K562 (cell line): ENCODE measurements at regions not wholly inside any gene's neighbourhood (a gene's known extent, or its start where the extent isn't known, plus 50 kb on each side); places are given as distances from the start of the nearest gene placed in this dataset.

Experiments
- ATAC-seq: fragments of 200-7000 bp; cut with Tn5 transposase; 3 replicates; pipeline ENCODE4 v1.9.1; 2020; ENCODE audit warnings: moderate library complexity
- BruUV-seq: library from RNA; stranded (reverse); fragments of 400-500 nt; replicated peaks from 2 replicates; lab custom pipeline; 2021; lab: Mats Ljungman, UMichigan
- CTCF ChIA-PET: fragments of 300-600 bp; formaldehyde crosslinking; extraction: SDS; loops from one replicate; lab custom pipeline; 2021; ENCODE audit warnings: low intra/inter-chr PET ratio; lab: Yijun Ruan, JAX
- POLR2A ChIA-PET: fragments of 300-600, 350-650 bp; sonication (Branson Sonifier 250); formaldehyde crosslinking; extraction: SDS; loops from one replicate; lab custom pipeline; 2021; ENCODE audit warnings: antibody characterized with exemption, inconsistent platforms; lab: Yijun Ruan, JAX
- DNase-seq, 4 experiments: peaks; one replicate each; pipeline versions ENCODE4 v3.0.0 to v3.0.0-alpha.2; 2011 to 2018; ENCODE audit warnings: low spot score in 3 of 4, mixed read lengths in 3 of 4; ENCODE audit errors: extremely low read depth in 1 of 4
- FAIRE-seq: peaks from 2 replicates; lab custom pipeline; 2011; peaks lifted over from hg19 to GRCh38; lab: Jason Lieb, UNC
- H2AFZ ChIP-seq: 2 replicates; pipeline ENCODE4 v1.6.0; 2011; ENCODE audit warnings: low read depth, low read length, control low read depth, inconsistent platforms
- H3K27ac ChIP-seq: fragments of 200-600 bp; 3 replicates; pipeline ENCODE4 v1.8.0; 2011; ENCODE audit warnings: low read depth, mild to moderate bottlenecking, control low read depth, inconsistent platforms, low read length, moderate library complexity, mixed read lengths; ENCODE audit errors: extremely low read depth
- H3K27me3 ChIP-seq, 2 experiments: fragments of 300-600 bp in 1 of 2; 2 replicates in 1 of 2; 3 replicates in 1 of 2; pipeline versions ENCODE4 v1.6.0 to v1.8.0; 2011; ENCODE audit warnings: inconsistent platforms in 2 of 2, low read length in 2 of 2, mild to moderate bottlenecking in 1 of 2, mixed read lengths in 1 of 2, moderate library complexity in 1 of 2; ENCODE audit not compliant: control insufficient read depth in 2 of 2, insufficient read depth in 2 of 2
- H3K36me3 ChIP-seq: fragments of 300-600 bp; 3 replicates; pipeline ENCODE4 v1.8.0; 2011; ENCODE audit warnings: mild to moderate bottlenecking, low read length, inconsistent platforms; ENCODE audit not compliant: control insufficient read depth, insufficient read depth
- H3K4me1 ChIP-seq, 2 experiments: fragments of 200-600 bp in 1 of 2; replicated peaks in 1 of 2; 2 replicates in 1 of 2; 3 replicates in 1 of 2; pipeline versions ENCODE4 v1.5.1 to v1.8.0; 2011; ENCODE audit warnings: inconsistent platforms in 2 of 2, low read length in 2 of 2, mild to moderate bottlenecking in 1 of 2, mixed read lengths in 1 of 2, moderate library complexity in 1 of 2; ENCODE audit not compliant: control insufficient read depth in 2 of 2, insufficient read depth in 2 of 2
- H3K4me2 ChIP-seq: 2 replicates; pipeline ENCODE4 v1.6.1; 2011; ENCODE audit warnings: low read length, control low read depth, inconsistent platforms, mixed read lengths; ENCODE audit not compliant: insufficient read depth
- H3K4me3 ChIP-seq: fragments of 200-600 bp; sonication (generic), shearing (Covaris generic); 2 replicates; pipeline ENCODE4 v1.5.1; 2016; ENCODE audit warnings: control low read depth, inconsistent platforms
- H3K79me2 ChIP-seq: fragments of 200-600 bp; 3 replicates; pipeline ENCODE4 v1.8.0; 2011; ENCODE audit warnings: low read length, inconsistent platforms; ENCODE audit not compliant: control insufficient read depth, insufficient read depth
- H3K9ac ChIP-seq, 2 experiments: 2 replicates each; pipeline versions ENCODE4 v1.6.0 to v1.6.1; 2011; ENCODE audit warnings: low read depth in 2 of 2, low read length in 2 of 2, control low read depth in 1 of 2, inconsistent platforms in 1 of 2, mild to moderate bottlenecking in 1 of 2, mixed read lengths in 1 of 2; ENCODE audit not compliant: insufficient read depth in 1 of 2
- H3K9me1 ChIP-seq: one replicate; pipeline ENCODE4 v1.6.0; 2011; ENCODE audit warnings: inconsistent platforms, mild to moderate bottlenecking, low read length, moderate library complexity; ENCODE audit not compliant: control insufficient read depth, insufficient read depth
- H3K9me3 ChIP-seq: replicated peaks from 2 replicates; pipeline ENCODE4 v1.5.1; 2011; ENCODE audit warnings: low read depth, low read length, inconsistent platforms; ENCODE audit not compliant: control insufficient read depth, insufficient read depth
- H4K20me1 ChIP-seq: replicated peaks from 2 replicates; pipeline ENCODE4 v1.6.1; 2011; ENCODE audit warnings: low read length, inconsistent platforms, mixed read lengths; ENCODE audit not compliant: control insufficient read depth, insufficient read depth
- CC2D1A ChIP-seq: fragments of 450-650 bp; IDR thresholded peaks from 2 replicates; pipeline ENCODE4 v1.6.1; 2017; ENCODE audit warnings: mild to moderate bottlenecking
- DNMT1 ChIP-seq: fragments of 450-650 bp; IDR thresholded peaks from 2 replicates; pipeline ENCODE4 v1.6.1; 2016; ENCODE audit warnings: antibody characterized with exemption, mild to moderate bottlenecking
- EZH2 ChIP-seq: IDR thresholded peaks from 2 replicates; pipeline ENCODE4 v1.6.1; 2012; ENCODE audit warnings: low read depth, mild to moderate bottlenecking, inconsistent platforms, low read length, borderline replicate concordance
- GTF2E2 ChIP-seq: fragments of 200-800 bp; sonication (Bioruptor generic); IDR thresholded peaks from 2 replicates; pipeline ENCODE4 v1.6.1; 2016; ENCODE audit warnings: missing genetic modification characterization, missing compliant biosample characterization
- HDAC2 ChIP-seq: fragments of 450-650 bp; IDR thresholded peaks from 2 replicates; pipeline ENCODE4 v1.6.1; 2016; ENCODE audit warnings: mild to moderate bottlenecking
- HDAC8 ChIP-seq: fragments of 450-650 bp; IDR thresholded peaks from 2 replicates; pipeline ENCODE4 v1.6.1; 2016; ENCODE audit warnings: mild to moderate bottlenecking, missing genetic modification characterization, moderate library complexity, missing compliant biosample characterization
- HNRNPLL ChIP-seq: fragments of 200-400 bp; formaldehyde crosslinking; IDR thresholded peaks from 2 replicates; pipeline ENCODE4 v1.6.1; 2017; ENCODE audit warnings: low read length, low read depth, mild to moderate bottlenecking; ENCODE audit not compliant: poor library complexity, severe bottlenecking
- IRF2 ChIP-seq: sonication (generic); formaldehyde crosslinking; IDR thresholded peaks from 2 replicates; pipeline ENCODE4 v1.8.1; 2022; ENCODE audit warnings: mild to moderate bottlenecking, missing genetic modification reagents
- MTA2 ChIP-seq: fragments of 450-650 bp; IDR thresholded peaks from 2 replicates; pipeline ENCODE4 v1.6.1; 2016; ENCODE audit warnings: low read depth
- NCOA1 ChIP-seq: fragments of 450-650 bp; IDR thresholded peaks from 2 replicates; pipeline ENCODE4 v1.6.1; 2016; ENCODE audit warnings: low read depth
- RCOR1 ChIP-seq, 2 experiments: IDR thresholded peaks; 2 replicates each; pipeline ENCODE4 v1.6.1; 2012; ENCODE audit warnings: low read depth in 2 of 2, low read length in 2 of 2, borderline replicate concordance in 1 of 2, improper control_type of control experiment in 1 of 2
- SP2 ChIP-seq: IDR thresholded peaks from 2 replicates; pipeline ENCODE4 v1.6.1; 2011; ENCODE audit warnings: mild to moderate bottlenecking, low read depth, low read length, moderate library complexity; ENCODE audit not compliant: poor library complexity, severe bottlenecking; ENCODE audit errors: extremely low read depth
- TEAD1 ChIP-seq, 2 experiments: fragments of 450-650 bp in 1 of 2; sonication (generic) in 1 of 2; formaldehyde crosslinking; IDR thresholded peaks; 2 replicates each; pipeline versions ENCODE4 v1.4.0 to v1.8.0; 2020 to 2022; ENCODE audit warnings: mild to moderate bottlenecking in 2 of 2, missing genetic modification reagents in 1 of 2
- ZNF644 ChIP-seq: fragments of 200-800 bp; sonication (Bioruptor generic); IDR thresholded peaks from 2 replicates; pipeline ENCODE4 v1.6.1; 2016; ENCODE audit warnings: low read depth, missing genetic modification characterization, missing compliant biosample characterization
- ZNF764 ChIP-seq: fragments of 250-450 bp; sonication (Bioruptor Pico); IDR thresholded peaks from 2 replicates; pipeline ENCODE4 v1.4.0; 2020; ENCODE audit warnings: low read depth, mild to moderate bottlenecking, moderate library complexity
- ZNF77 ChIP-seq: fragments of 250-450 bp; sonication (Bioruptor Pico); IDR thresholded peaks from 2 replicates; pipeline ENCODE4 v1.5.0; 2020
- WGBS: fragments of 100-300 bp; shearing (Covaris generic); methylation state at CpG from one replicate; pipeline ENCODE4 v1.1.6; 2016; ENCODE audit warnings: low coverage, mixed read lengths; ENCODE audit not compliant: insufficient coverage; ENCODE audit errors: missing lambda C conversion rate; 5-methylcytosine and 5-hydroxymethylcytosine counted together
- in situ Hi-C: fragments of 300-500 bp; cut with MboI; formaldehyde crosslinking; loops from 4 replicates; pipeline ENCODE4 v1.15.0; 2018; ENCODE audit warnings: inconsistent platforms, mixed read lengths
- intact Hi-C: fragments of 100-400 bp; cut with micrococcal nuclease; formaldehyde crosslinking; loops from 2 replicates; pipeline ENCODE4 v1.14.2; 2022
- TF ChIP-seq, protein P1 (sequence below): sonication (generic); formaldehyde crosslinking; IDR thresholded peaks from 2 replicates; pipeline ENCODE4 v1.9.0; 2022; ENCODE audit warnings: mild to moderate bottlenecking, missing genetic modification reagents
- TF ChIP-seq, protein P2 (sequence below): fragments of 450-650 bp; formaldehyde crosslinking; IDR thresholded peaks from 2 replicates; pipeline ENCODE4 v1.4.0; 2020; ENCODE audit warnings: mild to moderate bottlenecking, moderate library complexity

- BruUV-seq = no TSS peak
- H3K79me2 ChIP-seq = no peaks in the 10 kb centered on the region
- no peaks in the 10 kb centered on the region for H3K36me3 ChIP-seq
- FAIRE-seq (no peak), ATAC-seq (no peak), DNase-seq (no peak)
- H3K4me3 ChIP-seq = no peak overlapping the region
- no peak overlapping the region for H3K4me2 ChIP-seq
- no peak overlapping the region for H3K27ac ChIP-seq
- CTCF ChIA-PET = no interaction called here
- H3K27me3 ChIP-seq = peaks cover 5 to 58% of the 10 kb centered on the region in 2 experiments; a peak in 4 of 5 replicates
- no peak overlapping the region for H2AFZ ChIP-seq
- 0% methylated on average over 1 of the region's 1 CpG for WGBS
- in situ Hi-C loops (no loop called here), intact Hi-C loops (no loop called here)
- H4K20me1 ChIP-seq = no peaks in the 10 kb centered on the region
- H3K9me1 ChIP-seq = no peaks in the 10 kb centered on the region
- H3K4me1 ChIP-seq = no peaks in the 10 kb centered on the region
- H3K9ac ChIP-seq = no peak overlapping the region
- TF ChIP-seq HNRNPLL = no peak
- TF ChIP-seq NCOA1 = no peak
- TF ChIP-seq, protein P1, sequence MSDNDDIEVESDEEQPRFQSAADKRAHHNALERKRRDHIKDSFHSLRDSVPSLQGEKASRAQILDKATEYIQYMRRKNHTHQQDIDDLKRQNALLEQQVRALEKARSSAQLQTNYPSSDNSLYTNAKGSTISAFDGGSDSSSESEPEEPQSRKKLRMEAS = no peak
- TF ChIP-seq, protein P2, sequence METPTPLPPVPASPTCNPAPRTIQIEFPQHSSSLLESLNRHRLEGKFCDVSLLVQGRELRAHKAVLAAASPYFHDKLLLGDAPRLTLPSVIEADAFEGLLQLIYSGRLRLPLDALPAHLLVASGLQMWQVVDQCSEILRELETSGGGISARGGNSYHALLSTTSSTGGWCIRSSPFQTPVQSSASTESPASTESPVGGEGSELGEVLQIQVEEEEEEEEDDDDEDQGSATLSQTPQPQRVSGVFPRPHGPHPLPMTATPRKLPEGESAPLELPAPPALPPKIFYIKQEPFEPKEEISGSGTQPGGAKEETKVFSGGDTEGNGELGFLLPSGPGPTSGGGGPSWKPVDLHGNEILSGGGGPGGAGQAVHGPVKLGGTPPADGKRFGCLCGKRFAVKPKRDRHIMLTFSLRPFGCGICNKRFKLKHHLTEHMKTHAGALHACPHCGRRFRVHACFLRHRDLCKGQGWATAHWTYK (CRISPR knock-in tag) = no peak
- TF ChIP-seq DNMT1 = no peak
- TF ChIP-seq EZH2 = no peak
- TF ChIP-seq RCOR1 (IDR thresholded peaks at IDR 0.05; ENCODE audit: borderline replicate concordance in 1 of 2, low read depth in 2 of 2, low read length in 2 of 2) = no peak
- TF ChIP-seq IRF2 (CRISPR knock-in tag) = no peak
- TF ChIP-seq HDAC8 (tag) = no peak
- TF ChIP-seq ZNF764 = no peak
- TF ChIP-seq ZNF77 (CRISPR knock-in tag) = no peak
- TF ChIP-seq GTF2E2 = no peak
- TF ChIP-seq MTA2 = no peak
- no peak for TF ChIP-seq HDAC2
- TF ChIP-seq CC2D1A = no peak
- no peak for TF ChIP-seq TEAD1 (CRISPR knock-in tag; IDR thresholded peaks at IDR 0.05)
- TF ChIP-seq SP2 = no peak
- no peak for TF ChIP-seq ZNF644
- TF ChIP-seq, all 486 proteins: peak for 0
- POLR2A ChIA-PET = no interaction called here
- H3K9me3 ChIP-seq = no peaks in the 10 kb centered on the region
These were observed 210.9 kb upstream of the TOPAZ1 start for GRCh38 chr3:44030687-44031305.
